SK-N-SH treated with all-trans-retinoic acid at 6 μM for 48 hours (cell line): ENCODE measurements at regions not wholly inside any gene's neighbourhood (a gene's known extent, or its start where the extent isn't known, plus 50 kb on each side); places are given as distances from the start of the nearest gene placed in this dataset.
A peak's percentile ranks its signal among the peaks of the same experiment; 100 is the strongest.

Experiments used
- ATAC-seq: fragments of 200-7000 bp; cut with Tn5 transposase; 3 replicates; pipeline ENCODE4 v1.9.1; 2020; ENCODE audit warnings: mild to moderate bottlenecking, moderate library complexity
- ARNTL ChIP-seq: fragments of 450-650 bp; formaldehyde crosslinking; IDR thresholded peaks from 2 replicates; pipeline ENCODE4 v1.5.0; 2020; ENCODE audit warnings: low read depth, mild to moderate bottlenecking, moderate library complexity, borderline replicate concordance
- BACH2 ChIP-seq: fragments of 250-450 bp; sonication (Bioruptor Pico); IDR thresholded peaks from 2 replicates; pipeline ENCODE4 v1.9.0; 2021; ENCODE audit warnings: mild to moderate bottlenecking, borderline replicate concordance
- CREB5 ChIP-seq: fragments of 250-450 bp; sonication (Bioruptor Pico); IDR thresholded peaks from 2 replicates; pipeline ENCODE4 v1.5.1; 2020; ENCODE audit warnings: low read depth, mild to moderate bottlenecking, moderate library complexity
- CSDC2 ChIP-seq: fragments of 250-450 bp; sonication (Bioruptor Pico); IDR thresholded peaks from 2 replicates; pipeline ENCODE4 v1.5.0; 2020; ENCODE audit warnings: mild to moderate bottlenecking, moderate library complexity
- ESRRG ChIP-seq: fragments of 250-450 bp; sonication (Bioruptor Pico); IDR thresholded peaks from 2 replicates; pipeline ENCODE4 v1.6.1; 2021; ENCODE audit warnings: mild to moderate bottlenecking
- GLIS3 ChIP-seq: fragments of 250-450 bp; sonication (Bioruptor Pico); IDR thresholded peaks from 2 replicates; pipeline ENCODE4 v1.5.0; 2020; ENCODE audit warnings: mild to moderate bottlenecking, moderate library complexity
- OSR1 ChIP-seq: fragments of 250-450 bp; sonication (Bioruptor Pico); IDR thresholded peaks from 2 replicates; pipeline ENCODE4 v1.8.0; 2022; ENCODE audit warnings: moderate library complexity, mild to moderate bottlenecking, inconsistent platforms
- POU6F1 ChIP-seq: fragments of 250-450 bp; sonication (Bioruptor Pico); IDR thresholded peaks from 2 replicates; pipeline ENCODE4 v1.8.0; 2021; ENCODE audit warnings: low read depth, mild to moderate bottlenecking, moderate library complexity, borderline replicate concordance
- PPARA ChIP-seq: fragments of 250-450 bp; sonication (Bioruptor Pico); IDR thresholded peaks from 2 replicates; pipeline ENCODE4 v1.5.0; 2020; ENCODE audit warnings: mild to moderate bottlenecking, borderline replicate concordance
- RARB ChIP-seq: fragments of 250-450 bp; sonication (Bioruptor Pico); IDR thresholded peaks from 2 replicates; pipeline ENCODE4 v1.8.0; 2021; ENCODE audit warnings: mild to moderate bottlenecking, moderate library complexity
- SNAI2 ChIP-seq: fragments of 250-450 bp; sonication (Bioruptor Pico); IDR thresholded peaks from 2 replicates; pipeline ENCODE4 v1.5.0; 2020; ENCODE audit warnings: mild to moderate bottlenecking, moderate library complexity
- TCF4 ChIP-seq: fragments of 250-450 bp; sonication (Bioruptor Pico); IDR thresholded peaks from 2 replicates; pipeline ENCODE4 v1.8.0; 2021; ENCODE audit warnings: mild to moderate bottlenecking, moderate library complexity, borderline replicate concordance
- TOX ChIP-seq: fragments of 250-450 bp; sonication (Bioruptor Pico); IDR thresholded peaks from 2 replicates; pipeline ENCODE4 v1.8.0; 2021; ENCODE audit warnings: mild to moderate bottlenecking, moderate library complexity, borderline replicate concordance
- ZC3H10 ChIP-seq: fragments of 250-450 bp; sonication (Bioruptor Pico); IDR thresholded peaks from 2 replicates; pipeline ENCODE4 v1.5.1; 2021; ENCODE audit warnings: mild to moderate bottlenecking, moderate library complexity
- ZFP3 ChIP-seq: fragments of 250-450 bp; sonication (Bioruptor Pico); IDR thresholded peaks from 2 replicates; pipeline ENCODE4 v1.5.0; 2020; ENCODE audit warnings: mild to moderate bottlenecking, moderate library complexity
- ZFP30 ChIP-seq: fragments of 450-650 bp; formaldehyde crosslinking; IDR thresholded peaks from 2 replicates; pipeline ENCODE4 v1.5.0; 2022; ENCODE audit warnings: mild to moderate bottlenecking, moderate library complexity
- ZNF565 ChIP-seq: fragments of 450-650 bp; formaldehyde crosslinking; conservative IDR thresholded peaks from 2 replicates; pipeline ENCODE4 v1.5.0; 2020; ENCODE audit warnings: low read depth, mild to moderate bottlenecking, moderate library complexity
- ZNF70 ChIP-seq: fragments of 450-650 bp; formaldehyde crosslinking; IDR thresholded peaks from 2 replicates; pipeline ENCODE4 v1.5.0; 2020; ENCODE audit warnings: mild to moderate bottlenecking, moderate library complexity
- ZNF8 ChIP-seq: fragments of 450-650 bp; formaldehyde crosslinking; IDR thresholded peaks from 2 replicates; pipeline ENCODE4 v1.5.0; 2020; ENCODE audit warnings: mild to moderate bottlenecking, moderate library complexity
- TF ChIP-seq, protein P1 (sequence below): fragments of 250-450 bp; sonication (Bioruptor Pico); IDR thresholded peaks from 2 replicates; pipeline ENCODE4 v1.5.1; 2021; ENCODE audit warnings: mild to moderate bottlenecking, moderate library complexity
- TF ChIP-seq, protein P2 (sequence below): fragments of 250-450 bp; sonication (Bioruptor Pico); IDR thresholded peaks from 2 replicates; pipeline ENCODE4 v1.8.0; 2020; ENCODE audit warnings: mild to moderate bottlenecking, moderate library complexity, borderline replicate concordance
- TF ChIP-seq, protein P3 (sequence below): fragments of 250-450 bp; sonication (Bioruptor Pico); IDR thresholded peaks from 2 replicates; pipeline ENCODE4 v1.5.0; 2020; ENCODE audit warnings: mild to moderate bottlenecking, moderate library complexity

DNA sequence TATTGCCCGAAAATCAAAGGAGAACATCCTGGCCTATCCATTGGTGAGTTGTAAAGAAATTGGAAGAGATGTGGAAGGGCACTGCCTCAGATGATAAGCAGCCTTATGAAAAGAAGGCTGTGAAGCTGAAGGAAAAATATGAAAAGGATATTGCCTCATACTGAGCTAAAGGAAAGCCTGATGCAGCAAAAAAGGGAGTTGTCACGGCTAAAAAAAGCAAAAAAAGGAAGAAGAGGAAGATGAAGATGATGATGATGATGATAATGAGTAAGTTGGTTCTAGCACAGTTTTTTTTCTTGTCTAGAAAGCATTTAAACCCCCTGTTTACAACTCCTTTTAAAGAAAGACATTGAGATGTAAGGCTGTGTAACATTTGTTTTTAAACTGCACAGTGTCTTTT, 59.8 kb upstream of the ZBED3 start:
- ATAC-seq = no peak
- TF ChIP-seq, protein P1, sequence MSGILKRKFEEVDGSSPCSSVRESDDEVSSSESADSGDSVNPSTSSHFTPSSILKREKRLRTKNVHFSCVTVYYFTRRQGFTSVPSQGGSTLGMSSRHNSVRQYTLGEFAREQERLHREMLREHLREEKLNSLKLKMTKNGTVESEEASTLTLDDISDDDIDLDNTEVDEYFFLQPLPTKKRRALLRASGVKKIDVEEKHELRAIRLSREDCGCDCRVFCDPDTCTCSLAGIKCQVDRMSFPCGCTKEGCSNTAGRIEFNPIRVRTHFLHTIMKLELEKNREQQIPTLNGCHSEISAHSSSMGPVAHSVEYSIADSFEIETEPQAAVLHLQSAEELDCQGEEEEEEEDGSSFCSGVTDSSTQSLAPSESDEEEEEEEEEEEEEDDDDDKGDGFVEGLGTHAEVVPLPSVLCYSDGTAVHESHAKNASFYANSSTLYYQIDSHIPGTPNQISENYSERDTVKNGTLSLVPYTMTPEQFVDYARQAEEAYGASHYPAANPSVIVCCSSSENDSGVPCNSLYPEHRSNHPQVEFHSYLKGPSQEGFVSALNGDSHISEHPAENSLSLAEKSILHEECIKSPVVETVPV (CRISPR knock-in tag) = no peak
- TF ChIP-seq TOX (CRISPR knock-in tag) = no peak
- TF ChIP-seq, protein P2, sequence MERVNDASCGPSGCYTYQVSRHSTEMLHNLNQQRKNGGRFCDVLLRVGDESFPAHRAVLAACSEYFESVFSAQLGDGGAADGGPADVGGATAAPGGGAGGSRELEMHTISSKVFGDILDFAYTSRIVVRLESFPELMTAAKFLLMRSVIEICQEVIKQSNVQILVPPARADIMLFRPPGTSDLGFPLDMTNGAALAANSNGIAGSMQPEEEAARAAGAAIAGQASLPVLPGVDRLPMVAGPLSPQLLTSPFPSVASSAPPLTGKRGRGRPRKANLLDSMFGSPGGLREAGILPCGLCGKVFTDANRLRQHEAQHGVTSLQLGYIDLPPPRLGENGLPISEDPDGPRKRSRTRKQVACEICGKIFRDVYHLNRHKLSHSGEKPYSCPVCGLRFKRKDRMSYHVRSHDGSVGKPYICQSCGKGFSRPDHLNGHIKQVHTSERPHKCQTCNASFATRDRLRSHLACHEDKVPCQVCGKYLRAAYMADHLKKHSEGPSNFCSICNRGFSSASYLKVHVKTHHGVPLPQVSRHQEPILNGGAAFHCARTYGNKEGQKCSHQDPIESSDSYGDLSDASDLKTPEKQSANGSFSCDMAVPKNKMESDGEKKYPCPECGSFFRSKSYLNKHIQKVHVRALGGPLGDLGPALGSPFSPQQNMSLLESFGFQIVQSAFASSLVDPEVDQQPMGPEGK = no peak

- TF ChIP-seq ZC3H10 (no peak), ESRRG (CRISPR knock-in tag) (no peak), ZNF70 (CRISPR knock-in tag) (no peak), ZNF8 (CRISPR knock-in tag) (no peak), RARB (CRISPR knock-in tag) (no peak), TCF4 (no peak), CREB5 (no peak), SNAI2 (CRISPR knock-in tag) (no peak), ARNTL (CRISPR knock-in tag) (no peak), ZFP3 (CRISPR knock-in tag) (no peak)
- TF ChIP-seq, all 23 proteins: peak for 0
- ATAC-seq = peak; percentile 45; the same call in 1 of the 3 replicates
Measured at GRCh38 chr5:77145666-77146065, 58.6 kb upstream of the ZBED3 start.

DNA sequence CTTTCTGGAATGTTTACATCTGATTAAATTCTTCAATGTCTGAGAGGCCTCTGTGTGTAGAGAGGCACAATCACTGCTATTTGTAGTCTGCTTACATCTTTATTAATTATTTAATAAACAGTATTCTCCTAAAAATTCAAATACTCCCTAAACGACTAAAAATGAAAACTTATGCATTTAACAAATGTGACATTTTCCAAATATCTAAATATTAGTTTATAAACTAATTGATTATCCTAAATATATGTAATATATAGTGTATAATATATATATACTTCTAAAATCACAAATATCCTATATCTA, 57.7 kb upstream of the ZBED3 start:
- no peak for TF ChIP-seq GLIS3 (CRISPR knock-in tag)
- TF ChIP-seq TOX (CRISPR knock-in tag) = no peak
- TF ChIP-seq ZC3H10 = no peak
- TF ChIP-seq ESRRG (CRISPR knock-in tag) = no peak
- no peak for TF ChIP-seq PPARA
- TF ChIP-seq OSR1 (CRISPR knock-in tag) = no peak
- TF ChIP-seq BACH2 = no peak
- TF ChIP-seq ZNF8 (CRISPR knock-in tag) = no peak
- no peak for TF ChIP-seq RARB (CRISPR knock-in tag)
- no peak for TF ChIP-seq CREB5
- no peak for TF ChIP-seq ZFP30 (CRISPR knock-in tag)
- TF ChIP-seq, protein P3, sequence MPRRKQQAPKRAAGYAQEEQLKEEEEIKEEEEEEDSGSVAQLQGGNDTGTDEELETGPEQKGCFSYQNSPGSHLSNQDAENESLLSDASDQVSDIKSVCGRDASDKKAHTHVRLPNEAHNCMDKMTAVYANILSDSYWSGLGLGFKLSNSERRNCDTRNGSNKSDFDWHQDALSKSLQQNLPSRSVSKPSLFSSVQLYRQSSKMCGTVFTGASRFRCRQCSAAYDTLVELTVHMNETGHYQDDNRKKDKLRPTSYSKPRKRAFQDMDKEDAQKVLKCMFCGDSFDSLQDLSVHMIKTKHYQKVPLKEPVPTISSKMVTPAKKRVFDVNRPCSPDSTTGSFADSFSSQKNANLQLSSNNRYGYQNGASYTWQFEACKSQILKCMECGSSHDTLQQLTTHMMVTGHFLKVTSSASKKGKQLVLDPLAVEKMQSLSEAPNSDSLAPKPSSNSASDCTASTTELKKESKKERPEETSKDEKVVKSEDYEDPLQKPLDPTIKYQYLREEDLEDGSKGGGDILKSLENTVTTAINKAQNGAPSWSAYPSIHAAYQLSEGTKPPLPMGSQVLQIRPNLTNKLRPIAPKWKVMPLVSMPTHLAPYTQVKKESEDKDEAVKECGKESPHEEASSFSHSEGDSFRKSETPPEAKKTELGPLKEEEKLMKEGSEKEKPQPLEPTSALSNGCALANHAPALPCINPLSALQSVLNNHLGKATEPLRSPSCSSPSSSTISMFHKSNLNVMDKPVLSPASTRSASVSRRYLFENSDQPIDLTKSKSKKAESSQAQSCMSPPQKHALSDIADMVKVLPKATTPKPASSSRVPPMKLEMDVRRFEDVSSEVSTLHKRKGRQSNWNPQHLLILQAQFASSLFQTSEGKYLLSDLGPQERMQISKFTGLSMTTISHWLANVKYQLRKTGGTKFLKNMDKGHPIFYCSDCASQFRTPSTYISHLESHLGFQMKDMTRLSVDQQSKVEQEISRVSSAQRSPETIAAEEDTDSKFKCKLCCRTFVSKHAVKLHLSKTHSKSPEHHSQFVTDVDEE (CRISPR knock-in tag) = no peak
- no peak for TF ChIP-seq ZNF565 (CRISPR knock-in tag)
- TF ChIP-seq POU6F1 (CRISPR knock-in tag) = no peak
- TF ChIP-seq, protein P1 (CRISPR knock-in tag) = no peak
- TF ChIP-seq CSDC2 (CRISPR knock-in tag) = no peak
- no peak for TF ChIP-seq ZFP3 (CRISPR knock-in tag)
- no peak for TF ChIP-seq TCF4
- TF ChIP-seq ARNTL (CRISPR knock-in tag) = no peak
- no peak for ATAC-seq
